ENCODE measurements at regions not wholly inside any gene's neighbourhood (a gene's known extent, or its start where the extent isn't known, plus 50 kb on each side); places are given as distances from the start of the nearest gene placed in this dataset.
A peak's percentile ranks its signal among the peaks of the same experiment; 100 is the strongest.

GRCh38 chr16:56057151-56057550 lies 134.1 kb upstream of the GNAO1 start:
- Histone ChIP-seq H3K9ac (ENCODE audit: low read length) (no peak overlapping the region), H3K4me3 (ENCODE audit: low read length) (no peak overlapping the region), H3K9me3 (ENCODE audit: control insufficient read depth, low read length) (peaks cover 9% of the 10 kb centered on the region), H3K27me3 (replicated peaks; ENCODE audit: control insufficient read depth, insufficient read depth, low read length) (no peaks in the 10 kb centered on the region), H3K4me1 (ENCODE audit: control insufficient read depth, insufficient read depth, low read length) (no peaks in the 10 kb centered on the region), H3K36me3 (ENCODE audit: control insufficient read depth, insufficient read depth, low read length, severe bottlenecking) (no peaks in the 10 kb centered on the region)
- no peak for DNase-seq (ENCODE audit: low read depth)

DNA sequence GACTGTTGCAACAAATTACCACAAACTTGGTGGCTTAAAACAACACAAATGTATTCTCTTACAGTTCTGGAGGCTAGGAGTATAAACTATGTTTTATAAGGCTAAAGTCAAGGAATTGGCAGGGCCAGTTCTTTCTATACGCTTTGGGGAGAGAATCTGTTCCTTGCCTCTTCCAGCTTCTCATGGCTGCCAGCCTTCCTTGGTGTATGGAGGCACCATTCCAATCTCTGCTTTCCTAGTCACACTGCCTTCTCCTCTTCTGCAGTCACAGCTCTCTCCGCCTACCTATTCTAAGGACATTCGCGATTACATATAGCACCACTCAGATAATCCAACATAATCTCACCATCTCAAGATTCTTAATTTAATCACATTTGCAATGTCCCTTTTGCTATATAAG lies 140.4 kb upstream of the GNAO1 start:
- no peak for DNase-seq (ENCODE audit: low read depth)
- no peak overlapping the region for H3K4me3 ChIP-seq (ENCODE audit: low read length)
- H3K4me1 ChIP-seq (ENCODE audit: control insufficient read depth, insufficient read depth, low read length) = no peaks in the 10 kb centered on the region
- no peaks in the 10 kb centered on the region for H3K36me3 ChIP-seq (ENCODE audit: control insufficient read depth, insufficient read depth, low read length, severe bottlenecking)
- no peak overlapping the region for H3K9ac ChIP-seq (ENCODE audit: low read length)
- H3K9me3 ChIP-seq (ENCODE audit: control insufficient read depth, low read length) = peaks cover 9% of the 10 kb centered on the region
- H3K27me3 ChIP-seq (replicated peaks; ENCODE audit: control insufficient read depth, insufficient read depth, low read length) = no peaks in the 10 kb centered on the region

GRCh38 chr16:56048425-56049105 lies 142.7 kb upstream of the GNAO1 start:
- no peak for DNase-seq (ENCODE audit: low read depth)
- Histone ChIP-seq H3K4me3 (ENCODE audit: low read length) (no peak overlapping the region), H3K27me3 (replicated peaks; ENCODE audit: control insufficient read depth, insufficient read depth, low read length) (no peaks in the 10 kb centered on the region), H3K9ac (ENCODE audit: low read length) (no peak overlapping the region), H3K36me3 (ENCODE audit: control insufficient read depth, insufficient read depth, low read length, severe bottlenecking) (no peaks in the 10 kb centered on the region), H3K9me3 (ENCODE audit: control insufficient read depth, low read length) (peaks cover 3% of the 10 kb centered on the region), H3K4me1 (ENCODE audit: control insufficient read depth, insufficient read depth, low read length) (no peaks in the 10 kb centered on the region)

- Histone ChIP-seq H3K4me1 (ENCODE audit: control insufficient read depth, insufficient read depth, low read length) (no peaks in the 10 kb centered on the region), H3K27me3 (replicated peaks; ENCODE audit: control insufficient read depth, insufficient read depth, low read length) (no peaks in the 10 kb centered on the region), H3K9me3 (ENCODE audit: control insufficient read depth, low read length) (no peaks in the 10 kb centered on the region), H3K36me3 (ENCODE audit: control insufficient read depth, insufficient read depth, low read length, severe bottlenecking) (no peaks in the 10 kb centered on the region), H3K4me3 (ENCODE audit: low read length) (no peak overlapping the region), H3K9ac (ENCODE audit: low read length) (no peak overlapping the region)
- DNase-seq (ENCODE audit: low read depth) = no peak
Measured at GRCh38 chr16:56047307-56048234, 143.7 kb upstream of the GNAO1 start.

DNA sequence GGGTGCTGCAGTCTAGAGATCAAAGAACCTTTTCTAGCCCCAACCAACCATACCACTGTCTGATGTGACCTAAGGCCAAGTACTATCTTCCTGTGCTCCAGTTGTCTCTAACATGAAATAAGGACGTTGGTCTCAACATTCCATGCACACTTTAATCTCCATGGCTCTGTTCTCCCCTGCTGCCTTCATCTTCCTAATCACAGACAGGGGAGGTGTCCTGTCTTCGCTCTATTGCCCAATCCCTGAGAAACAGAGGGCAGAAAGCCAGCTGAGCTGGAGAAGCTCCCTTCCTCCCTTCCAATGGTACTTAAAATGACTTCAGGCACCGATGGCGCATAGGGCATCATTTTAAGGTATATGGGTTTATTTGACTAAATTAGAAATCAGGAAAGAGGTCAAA lies 148.9 kb upstream of the GNAO1 start:
- no peak overlapping the region for H3K9ac ChIP-seq (ENCODE audit: low read length)
- H3K36me3 ChIP-seq (ENCODE audit: control insufficient read depth, insufficient read depth, low read length, severe bottlenecking) = no peaks in the 10 kb centered on the region
- H3K27me3 ChIP-seq (replicated peaks; ENCODE audit: control insufficient read depth, insufficient read depth, low read length) = no peaks in the 10 kb centered on the region
- DNase-seq (ENCODE audit: low read depth) = no peak
- H3K4me3 ChIP-seq (ENCODE audit: low read length) = no peak overlapping the region
- peaks cover under 1% of the 10 kb centered on the region for H3K9me3 ChIP-seq (ENCODE audit: control insufficient read depth, low read length)
- H3K4me1 ChIP-seq (ENCODE audit: control insufficient read depth, insufficient read depth, low read length) = no peaks in the 10 kb centered on the region

DNA sequence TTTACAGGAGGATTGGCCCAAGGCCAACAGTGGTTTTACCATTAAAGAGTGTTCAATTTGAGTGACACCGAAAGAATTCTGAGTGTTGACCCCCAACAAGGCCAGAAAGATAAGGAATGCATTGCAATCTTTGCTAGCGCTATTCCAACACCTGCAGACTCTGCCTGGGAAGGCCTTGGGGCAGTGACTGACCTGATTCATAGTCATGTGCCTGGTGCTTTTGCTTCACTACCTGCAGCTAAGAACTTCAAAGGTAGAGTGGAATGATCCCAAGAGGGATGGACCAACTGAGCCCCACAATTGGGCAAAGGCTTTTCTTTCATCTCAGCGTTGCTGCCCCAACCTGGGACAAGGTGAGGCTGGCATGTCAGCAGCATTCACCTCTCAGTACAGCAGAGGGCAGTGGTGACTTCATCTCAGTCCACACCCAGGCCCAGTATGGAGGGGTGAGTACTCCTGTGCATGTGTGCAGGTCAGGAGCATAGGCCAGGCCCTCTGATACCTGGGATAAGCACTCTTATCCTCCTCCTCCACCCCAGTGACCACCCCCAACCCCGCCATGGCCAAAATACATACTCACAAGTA lies 149.6 kb upstream of the GNAO1 start:
- H3K9me3 ChIP-seq (ENCODE audit: control insufficient read depth, low read length) = peaks cover 8% of the 10 kb centered on the region
- no peaks in the 10 kb centered on the region for H3K36me3 ChIP-seq (ENCODE audit: control insufficient read depth, insufficient read depth, low read length, severe bottlenecking)
- H3K9ac ChIP-seq (ENCODE audit: low read length) = no peak overlapping the region
- no peaks in the 10 kb centered on the region for H3K4me1 ChIP-seq (ENCODE audit: control insufficient read depth, insufficient read depth, low read length)
- no peaks in the 10 kb centered on the region for H3K27me3 ChIP-seq (replicated peaks; ENCODE audit: control insufficient read depth, insufficient read depth, low read length)
- H3K4me3 ChIP-seq (ENCODE audit: low read length) = no peak overlapping the region
- peak; percentile 2 for DNase-seq (ENCODE audit: low read depth)

- Histone ChIP-seq H3K4me1 (ENCODE audit: control insufficient read depth, insufficient read depth, low read length) (no peaks in the 10 kb centered on the region), H3K36me3 (ENCODE audit: control insufficient read depth, insufficient read depth, low read length, severe bottlenecking) (no peaks in the 10 kb centered on the region), H3K9me3 (ENCODE audit: control insufficient read depth, low read length) (peaks cover 14% of the 10 kb centered on the region), H3K4me3 (ENCODE audit: low read length) (no peak overlapping the region), H3K27me3 (replicated peaks; ENCODE audit: control insufficient read depth, insufficient read depth, low read length) (no peaks in the 10 kb centered on the region), H3K9ac (ENCODE audit: low read length) (no peak overlapping the region)
- DNase-seq (ENCODE audit: low read depth) = no peak
Measured at GRCh38 chr16:56038564-56039098, 152.7 kb upstream of the GNAO1 start.

DNA sequence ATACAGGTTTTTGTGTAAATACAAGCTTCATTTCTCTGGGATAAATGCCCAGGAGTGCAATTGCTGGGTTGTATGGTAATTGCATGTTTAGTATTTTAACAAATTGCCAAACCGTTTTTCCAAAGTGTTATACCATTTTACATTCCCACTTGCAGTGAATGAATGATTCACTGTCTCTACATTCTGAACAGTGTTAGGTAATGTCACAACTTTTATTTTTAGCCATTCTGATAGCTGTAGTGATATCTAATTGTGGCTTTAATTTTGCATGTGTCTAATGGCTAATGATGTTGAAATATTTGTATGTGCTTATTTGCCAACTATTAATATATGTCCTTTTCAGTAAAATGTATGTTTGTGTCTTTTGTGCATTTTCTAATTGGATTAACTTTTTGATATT lies 156.9 kb upstream of the CES5A start:
- Histone ChIP-seq H3K4me3 (ENCODE audit: low read length) (no peak overlapping the region), H3K27me3 (replicated peaks; ENCODE audit: control insufficient read depth, insufficient read depth, low read length) (no peaks in the 10 kb centered on the region), H3K36me3 (ENCODE audit: control insufficient read depth, insufficient read depth, low read length, severe bottlenecking) (no peaks in the 10 kb centered on the region), H3K9me3 (ENCODE audit: control insufficient read depth, low read length) (peaks cover 10% of the 10 kb centered on the region), H3K4me1 (ENCODE audit: control insufficient read depth, insufficient read depth, low read length) (no peaks in the 10 kb centered on the region), H3K9ac (ENCODE audit: low read length) (no peak overlapping the region)
- no peak for DNase-seq (ENCODE audit: low read depth)

GRCh38 chr16:56029026-56029425 lies 153.9 kb upstream of the CES5A start:
- no peak overlapping the region for H3K9ac ChIP-seq (ENCODE audit: low read length)
- no peaks in the 10 kb centered on the region for H3K4me1 ChIP-seq (ENCODE audit: control insufficient read depth, insufficient read depth, low read length)
- H3K4me3 ChIP-seq (ENCODE audit: low read length) = no peak overlapping the region
- H3K9me3 ChIP-seq (ENCODE audit: control insufficient read depth, low read length) = no peaks in the 10 kb centered on the region
- no peaks in the 10 kb centered on the region for H3K27me3 ChIP-seq (replicated peaks; ENCODE audit: control insufficient read depth, insufficient read depth, low read length)
- no peak for DNase-seq (ENCODE audit: low read depth)
- H3K36me3 ChIP-seq (ENCODE audit: control insufficient read depth, insufficient read depth, low read length, severe bottlenecking) = no peaks in the 10 kb centered on the region

DNA sequence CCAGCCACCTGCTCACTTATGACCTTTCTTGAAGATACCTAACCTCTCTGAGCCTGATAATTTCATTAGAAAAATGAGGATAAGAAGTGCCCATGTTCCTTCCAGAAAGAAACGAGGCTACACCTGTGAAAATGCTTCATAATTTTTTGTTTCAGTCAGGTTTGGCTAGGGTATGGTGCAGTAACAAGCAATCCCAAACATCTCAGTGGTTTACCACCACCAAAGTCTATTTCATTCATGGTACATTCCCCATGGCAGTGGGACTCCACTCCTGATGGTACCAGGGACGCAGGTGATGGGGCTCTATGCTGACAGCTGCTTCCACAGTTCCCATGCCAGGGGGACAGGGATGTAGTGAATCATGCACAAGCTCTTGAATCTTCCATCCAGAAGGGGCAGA lies 147.6 kb upstream of the CES5A start:
- no peaks in the 10 kb centered on the region for H3K27me3 ChIP-seq (replicated peaks; ENCODE audit: control insufficient read depth, insufficient read depth, low read length)
- H3K9me3 ChIP-seq (ENCODE audit: control insufficient read depth, low read length) = peaks cover 5% of the 10 kb centered on the region
- H3K36me3 ChIP-seq (ENCODE audit: control insufficient read depth, insufficient read depth, low read length, severe bottlenecking) = no peaks in the 10 kb centered on the region
- H3K4me1 ChIP-seq (ENCODE audit: control insufficient read depth, insufficient read depth, low read length) = no peaks in the 10 kb centered on the region
- no peak overlapping the region for H3K4me3 ChIP-seq (ENCODE audit: low read length)
- H3K9ac ChIP-seq (ENCODE audit: low read length) = no peak overlapping the region
- no peak for DNase-seq (ENCODE audit: low read depth)

GRCh38 chr16:56019274-56019673 lies 144.1 kb upstream of the CES5A start:
- Histone ChIP-seq H3K36me3 (ENCODE audit: control insufficient read depth, insufficient read depth, low read length, severe bottlenecking) (no peaks in the 10 kb centered on the region), H3K4me1 (ENCODE audit: control insufficient read depth, insufficient read depth, low read length) (no peaks in the 10 kb centered on the region), H3K27me3 (replicated peaks; ENCODE audit: control insufficient read depth, insufficient read depth, low read length) (no peaks in the 10 kb centered on the region)

More at GRCh38 chr16:56019274-56019673, 144.1 kb upstream of the CES5A start:
- no peak overlapping the region for H3K9ac ChIP-seq (ENCODE audit: low read length)
- peaks cover 5% of the 10 kb centered on the region for H3K9me3 ChIP-seq (ENCODE audit: control insufficient read depth, low read length)
- no peak for DNase-seq (ENCODE audit: low read depth)
- no peak overlapping the region for H3K4me3 ChIP-seq (ENCODE audit: low read length)

Data from adipocyte (in vitro differentiated cells).